MG63 (cell line): ENCODE measurements at regions not wholly inside any gene's neighbourhood (a gene's known extent, or its start where the extent isn't known, plus 50 kb on each side); places are given as distances from the start of the nearest gene placed in this dataset.
"Not testable (repeated sequence)": the region's sequence is repeated elsewhere in the genome, so short reads cannot be mapped to it uniquely, and the experiment has no call there.

ENCODE experiments used
- DNase-seq: peaks from one replicate; pipeline ENCODE4 v3.0.0-alpha.2; 2020
- H3K27me3 ChIP-seq: fragments of 250-450 bp; sonication (Bioruptor Pico); 2 replicates; pipeline ENCODE4 v1.5.1; 2020; ENCODE audit warnings: mild to moderate bottlenecking, moderate library complexity
- H3K36me3 ChIP-seq: fragments of 250-450 bp; sonication (Bioruptor Pico); 2 replicates; pipeline ENCODE4 v1.5.1; 2020; ENCODE audit warnings: mild to moderate bottlenecking, moderate library complexity
- H3K4me3 ChIP-seq: fragments of 250-450 bp; sonication (Bioruptor Pico); 2 replicates; pipeline ENCODE4 v1.5.1; 2020; ENCODE audit warnings: mild to moderate bottlenecking, moderate library complexity
- H3K9me3 ChIP-seq: fragments of 250-450 bp; sonication (Bioruptor Pico); 2 replicates; pipeline ENCODE4 v1.5.1; 2020; ENCODE audit warnings: mild to moderate bottlenecking, moderate library complexity

DNA sequence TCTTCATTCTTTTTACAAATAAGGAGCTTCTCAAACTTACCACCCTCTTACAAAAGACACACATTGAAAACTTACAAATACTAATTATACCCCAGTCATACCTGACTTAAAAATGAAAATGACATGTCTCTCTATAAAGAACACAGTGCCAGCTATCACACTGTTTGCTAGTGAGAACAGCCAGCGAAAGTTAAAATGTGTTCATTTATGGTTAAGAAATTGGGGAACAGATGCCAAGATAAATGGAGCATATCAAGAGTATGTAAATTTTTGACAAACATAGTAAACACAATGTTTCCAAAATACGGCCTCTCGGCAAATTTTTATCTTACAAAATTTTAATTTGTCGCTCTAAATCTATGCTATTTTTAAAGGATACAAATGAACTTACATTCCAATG lies 1422.9 kb downstream of the KCNT2 start:
- H3K9me3 ChIP-seq = no peaks in the 10 kb centered on the region
- no peak overlapping the region for H3K4me3 ChIP-seq
- no peak for DNase-seq
- no peaks in the 10 kb centered on the region for H3K36me3 ChIP-seq
- no peaks in the 10 kb centered on the region for H3K27me3 ChIP-seq

DNA sequence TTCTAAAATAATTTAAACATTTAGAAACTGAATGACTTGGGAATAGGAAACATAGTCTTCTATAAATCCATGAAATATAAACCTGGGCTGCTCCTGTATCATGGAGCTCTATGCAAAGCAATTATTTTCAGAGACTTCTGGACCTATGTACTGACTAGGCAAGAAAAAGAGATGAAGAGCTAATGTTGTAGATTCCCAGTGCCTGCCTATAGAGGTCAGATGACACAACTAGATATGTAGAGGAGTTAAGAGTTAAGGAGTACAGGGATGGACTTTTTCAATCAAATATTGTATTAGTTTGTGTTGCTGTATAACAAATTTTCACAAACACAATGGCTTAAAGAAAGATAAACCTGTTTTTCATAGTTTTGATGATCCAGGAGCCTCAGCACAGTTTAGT lies 1434.5 kb downstream of the KCNT2 start:
- H3K36me3 ChIP-seq = no peaks in the 10 kb centered on the region
- H3K9me3 ChIP-seq = no peaks in the 10 kb centered on the region
- no peak for DNase-seq
- H3K4me3 ChIP-seq = no peak overlapping the region
- peaks cover 3% of the 10 kb centered on the region; the same call in 1 of the 2 replicates for H3K27me3 ChIP-seq

DNA sequence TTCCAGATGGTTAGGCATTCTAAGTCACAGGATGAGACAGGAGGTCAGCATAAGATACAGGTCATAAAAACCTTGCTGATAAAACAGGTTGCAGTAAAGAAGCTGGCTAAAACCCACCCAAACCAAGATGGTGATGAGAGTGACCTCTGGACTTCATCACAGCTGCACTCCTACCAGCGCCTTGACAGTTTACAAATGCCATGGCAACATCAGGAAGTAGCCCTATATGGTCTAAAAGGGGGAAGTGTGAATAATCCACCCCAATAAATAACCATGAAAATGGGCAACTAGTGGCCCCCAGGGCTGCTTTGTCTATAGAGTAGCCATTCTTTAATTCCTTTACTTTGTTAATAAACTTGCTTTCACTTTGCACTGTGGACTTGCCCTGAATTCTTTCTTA lies 1448.4 kb downstream of the KCNT2 start:
- H3K4me3 ChIP-seq, H3K36me3 ChIP-seq, H3K9me3 ChIP-seq, DNase-seq, H3K27me3 ChIP-seq: not testable (repeated sequence)

DNA sequence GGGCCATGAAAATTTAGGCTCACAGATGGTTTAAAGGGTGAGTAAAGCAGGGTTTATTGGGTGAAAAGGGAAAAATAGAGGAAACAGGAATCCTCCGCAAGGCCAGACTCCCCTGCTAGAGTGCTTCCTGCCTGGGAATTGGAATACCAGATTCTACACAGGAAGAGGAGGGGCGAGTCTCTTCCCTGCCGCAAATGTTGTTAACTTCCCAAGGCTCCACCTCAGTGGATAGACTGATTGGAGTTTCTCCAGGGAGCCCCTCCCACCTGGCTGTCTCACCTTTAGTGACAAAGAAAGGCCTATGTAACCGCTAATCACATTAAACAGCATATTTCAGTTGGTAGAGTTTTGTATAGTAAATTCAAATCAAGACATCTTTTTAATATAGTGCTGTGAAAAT lies 1450.1 kb downstream of the KCNT2 start:
- no peaks in the 10 kb centered on the region for H3K9me3 ChIP-seq
- H3K36me3 ChIP-seq = no peaks in the 10 kb centered on the region
- H3K27me3 ChIP-seq = no peaks in the 10 kb centered on the region
- H3K4me3 ChIP-seq = no peak overlapping the region
- no peak for DNase-seq

DNA sequence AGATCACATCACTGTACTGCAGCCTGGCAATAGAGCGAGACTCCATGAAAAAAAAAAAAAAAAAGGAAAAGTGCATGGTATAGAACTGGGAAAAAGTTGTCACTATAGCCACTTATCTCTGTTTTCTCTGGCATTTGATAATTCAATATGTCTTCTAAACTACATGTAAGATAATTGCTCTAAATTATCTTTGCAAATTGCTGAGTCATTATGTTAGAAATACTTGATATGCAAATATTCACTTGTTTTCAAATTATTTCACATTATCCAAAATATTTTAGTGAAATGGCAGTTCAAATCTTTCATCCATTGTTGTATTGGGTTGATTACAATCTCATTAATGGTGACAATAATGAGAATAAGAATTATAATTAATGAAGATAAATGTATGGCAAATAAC lies 1455.1 kb downstream of the KCNT2 start:
- H3K36me3 ChIP-seq = no peaks in the 10 kb centered on the region
- no peaks in the 10 kb centered on the region for H3K27me3 ChIP-seq

DNA sequence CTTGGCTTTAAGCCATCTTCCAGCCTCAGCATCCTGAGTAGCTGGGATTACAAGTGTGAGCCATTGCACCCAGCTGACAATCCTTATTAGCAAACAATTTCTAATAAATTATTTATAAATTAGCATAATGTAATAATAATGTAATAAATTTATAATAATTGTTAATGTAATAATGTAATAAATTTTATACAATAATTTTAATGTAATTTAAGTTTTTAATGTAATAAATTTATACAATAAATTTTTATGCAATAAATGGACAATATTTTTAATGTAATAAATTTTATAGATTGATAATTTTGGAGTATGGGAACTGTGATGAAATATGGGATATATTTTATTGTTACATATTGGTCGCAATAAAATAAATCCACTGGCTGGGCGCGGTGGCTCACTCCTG lies 1457.5 kb downstream of the KCNT2 start:
- H3K27me3 ChIP-seq = no peaks in the 10 kb centered on the region
- no peak for DNase-seq
- no peaks in the 10 kb centered on the region for H3K9me3 ChIP-seq
- no peaks in the 10 kb centered on the region for H3K36me3 ChIP-seq
- H3K4me3 ChIP-seq = no peak overlapping the region

More for the DNA sequence above, 1455.1 kb downstream of the KCNT2 start:
- Histone ChIP-seq H3K4me3 (no peak overlapping the region), H3K9me3 (no peaks in the 10 kb centered on the region)
- DNase-seq = no peak

DNA sequence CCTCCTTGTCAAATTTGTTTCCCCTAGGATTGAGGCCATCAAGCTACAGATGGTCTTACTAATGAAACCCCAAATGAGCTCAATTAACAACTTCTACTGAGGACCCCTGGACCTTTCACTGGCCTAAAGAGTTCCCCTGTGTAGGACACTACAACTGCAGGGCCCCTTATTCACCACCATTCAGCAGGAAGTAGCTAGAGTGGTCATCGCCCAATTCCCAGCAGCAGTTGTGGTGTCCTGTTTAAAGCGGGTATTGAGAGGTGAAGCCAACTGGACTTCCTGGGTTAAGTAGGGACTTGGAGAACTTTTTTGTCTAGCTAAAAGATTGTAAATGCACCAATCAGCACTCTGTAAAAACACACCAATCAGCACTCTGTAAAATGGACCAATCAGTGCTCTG lies 1466.9 kb downstream of the KCNT2 start:
- H3K9me3 ChIP-seq = peaks cover 6% of the 10 kb centered on the region; the same call in 1 of the 2 replicates
- no peak for DNase-seq

DNA sequence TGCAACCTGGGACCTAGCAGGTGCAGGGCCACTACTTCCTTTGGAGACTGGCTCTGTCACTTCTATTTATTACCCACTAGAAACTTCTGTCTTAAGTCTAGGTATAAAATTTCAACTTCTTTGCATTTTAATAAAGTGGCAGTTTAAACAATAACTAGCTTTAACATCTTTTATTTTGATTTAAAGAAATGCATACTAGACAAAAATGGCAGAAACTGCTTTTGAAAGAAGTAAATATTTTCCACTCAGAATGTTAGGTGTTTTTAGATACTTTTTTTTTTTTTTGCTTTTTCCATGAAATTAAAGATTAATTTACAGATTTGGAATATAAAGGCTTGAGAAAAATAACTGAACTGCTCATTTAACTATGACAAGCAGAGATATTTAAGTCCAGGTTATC lies 1477.6 kb downstream of the KCNT2 start:
- no peak overlapping the region for H3K4me3 ChIP-seq
- no peaks in the 10 kb centered on the region for H3K27me3 ChIP-seq
- no peaks in the 10 kb centered on the region for H3K9me3 ChIP-seq
- H3K36me3 ChIP-seq = no peaks in the 10 kb centered on the region
- no peak for DNase-seq

More for the DNA sequence above, 1466.9 kb downstream of the KCNT2 start:
- Histone ChIP-seq H3K4me3 (no peak overlapping the region), H3K36me3 (no peaks in the 10 kb centered on the region), H3K27me3 (no peaks in the 10 kb centered on the region)

DNA sequence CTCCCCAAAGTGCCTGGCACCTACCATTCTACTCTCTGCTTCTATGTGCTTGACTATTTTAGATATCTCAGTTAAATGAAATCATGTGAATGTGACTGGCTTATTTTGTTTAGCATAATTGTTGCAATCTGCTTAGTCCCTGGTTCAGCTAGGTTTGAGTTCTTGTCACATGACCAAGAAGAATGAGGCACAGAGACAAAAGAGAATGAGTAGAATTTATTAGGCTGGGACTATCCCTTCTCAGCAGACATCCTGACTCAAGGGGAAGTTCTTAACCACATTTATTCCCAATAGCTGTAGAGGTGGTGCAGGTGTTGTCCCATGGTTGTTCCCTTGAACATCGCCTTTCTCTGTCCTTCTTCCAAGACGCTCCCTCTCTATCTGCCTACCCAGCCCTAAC lies 1485.7 kb downstream of the KCNT2 start:
- Histone ChIP-seq H3K4me3 (no peak overlapping the region), H3K36me3 (no peaks in the 10 kb centered on the region), H3K27me3 (no peaks in the 10 kb centered on the region), H3K9me3 (no peaks in the 10 kb centered on the region)
- DNase-seq = no peak

DNA sequence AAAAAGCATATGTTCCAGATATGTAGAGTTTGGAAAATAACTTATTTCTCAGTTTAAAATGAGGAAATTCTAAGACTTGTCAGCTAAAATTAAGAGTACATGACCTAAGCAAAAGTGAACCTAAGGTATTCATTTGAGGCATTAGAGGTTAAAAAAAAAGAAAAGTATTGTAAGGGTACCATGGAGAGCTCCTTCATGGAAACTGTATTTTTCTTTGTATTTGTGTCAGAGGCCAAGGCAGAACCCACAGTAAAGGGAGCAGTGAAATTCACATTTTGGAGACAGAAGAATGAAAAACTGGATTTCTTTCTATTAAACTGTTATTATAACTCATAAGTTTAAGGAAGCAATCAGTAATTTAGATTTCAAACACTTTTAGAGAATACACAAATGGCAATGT lies 1494.8 kb downstream of the KCNT2 start:
- Histone ChIP-seq H3K9me3 (no peaks in the 10 kb centered on the region), H3K27me3 (no peaks in the 10 kb centered on the region), H3K4me3 (no peak overlapping the region), H3K36me3 (no peaks in the 10 kb centered on the region)
- DNase-seq = no peak

DNA sequence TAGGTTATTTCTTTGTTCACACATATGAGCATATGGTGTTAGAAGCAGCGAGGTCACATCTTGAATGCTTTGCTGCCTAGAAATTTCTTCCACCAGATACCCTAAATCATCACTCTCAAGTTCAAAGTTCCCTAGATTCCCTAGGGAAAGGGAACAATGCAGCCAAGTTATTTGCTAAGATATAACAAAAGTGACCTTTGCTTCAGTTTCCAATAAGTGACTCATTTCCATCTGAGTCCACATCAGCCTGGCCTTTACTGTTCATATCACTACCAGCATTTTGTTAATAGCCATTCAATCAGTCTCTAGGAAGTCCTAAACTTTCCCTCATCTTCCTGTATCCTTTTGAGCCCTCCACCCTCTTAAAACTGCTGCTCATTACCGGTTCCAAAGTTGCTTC lies 1502.5 kb downstream of the KCNT2 start:
- no peaks in the 10 kb centered on the region; the same call in 1 of the 2 replicates for H3K27me3 ChIP-seq
- DNase-seq = no peak

DNA sequence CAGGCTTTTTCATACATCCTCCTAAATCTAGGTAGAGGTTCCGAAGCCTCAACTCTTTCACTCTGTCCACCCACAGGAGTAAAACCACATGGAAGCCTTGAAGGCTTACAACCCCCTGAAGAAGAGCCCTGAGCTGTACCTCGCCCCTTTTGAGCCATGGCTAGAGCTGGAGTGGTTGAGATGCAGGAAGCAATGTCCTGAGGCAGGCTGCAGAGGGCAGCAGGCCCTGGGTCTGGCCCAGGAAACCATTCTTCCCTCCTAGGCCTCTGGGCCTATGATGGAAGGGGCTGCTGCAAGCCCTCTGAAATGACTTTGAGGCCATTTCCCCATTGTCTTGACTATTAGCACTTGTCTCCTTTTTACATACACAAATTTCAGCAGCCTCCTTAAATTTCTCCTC lies 1503.0 kb downstream of the KCNT2 start:
- DNase-seq = no peak

More for the DNA sequence above, 1502.5 kb downstream of the KCNT2 start:
- Histone ChIP-seq H3K4me3 (no peak overlapping the region), H3K9me3 (no peaks in the 10 kb centered on the region; the same call in 1 of the 2 replicates), H3K36me3 (no peaks in the 10 kb centered on the region)

DNA sequence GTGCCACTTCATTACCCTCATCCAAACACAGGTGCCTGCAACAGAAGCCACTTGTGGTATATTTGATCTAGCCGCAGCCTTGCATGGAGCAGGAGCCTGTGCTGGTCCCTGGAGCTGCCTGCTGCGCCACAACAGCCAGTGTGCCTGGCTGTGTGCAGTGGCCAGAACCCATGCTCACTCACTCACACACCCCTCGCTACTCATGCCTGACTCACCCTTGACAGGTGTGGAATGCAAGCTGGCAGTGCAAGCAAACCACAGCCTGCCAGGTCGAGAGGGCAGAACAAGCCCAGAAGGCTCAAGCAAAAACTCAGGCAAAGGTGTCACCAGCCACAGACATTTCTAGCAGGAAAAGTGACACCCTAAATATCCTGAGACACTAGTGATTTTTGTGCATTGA lies 1510.9 kb downstream of the KCNT2 start:
- H3K9me3 ChIP-seq = no peaks in the 10 kb centered on the region
- no peaks in the 10 kb centered on the region for H3K36me3 ChIP-seq
- no peaks in the 10 kb centered on the region for H3K27me3 ChIP-seq
- DNase-seq = no peak
- H3K4me3 ChIP-seq = no peak overlapping the region

More for the DNA sequence above, 1503.0 kb downstream of the KCNT2 start:
- Histone ChIP-seq H3K4me3 (no peak overlapping the region), H3K27me3 (no peaks in the 10 kb centered on the region; the same call in 1 of the 2 replicates), H3K9me3 (no peaks in the 10 kb centered on the region; the same call in 1 of the 2 replicates), H3K36me3 (no peaks in the 10 kb centered on the region)

DNA sequence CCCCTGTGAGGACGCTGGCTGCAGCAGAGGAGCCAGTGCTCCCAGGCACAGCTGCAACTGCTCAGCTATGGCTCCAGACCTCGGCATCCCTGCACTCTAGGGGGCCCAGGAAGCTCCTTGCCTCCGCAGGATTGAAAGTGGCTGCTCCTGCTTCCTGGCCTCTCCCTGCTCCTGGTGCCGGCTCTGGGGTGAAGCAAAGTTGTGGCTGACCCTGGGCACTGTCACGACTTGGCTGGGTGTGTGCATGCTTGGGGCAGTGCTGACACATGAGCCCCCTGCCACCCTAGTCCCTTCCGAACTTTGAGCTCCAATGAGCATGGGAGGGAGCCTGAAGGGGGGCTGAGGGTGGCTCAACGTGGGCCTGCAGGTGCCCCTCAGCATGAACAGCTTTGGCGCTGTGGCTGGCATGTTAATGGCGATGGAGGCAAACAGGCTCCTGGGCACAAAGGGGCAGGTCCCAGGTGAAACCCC lies 1512.2 kb downstream of the KCNT2 start:
- Histone ChIP-seq H3K27me3 (no peaks in the 10 kb centered on the region), H3K4me3 (no peak overlapping the region), H3K9me3 (no peaks in the 10 kb centered on the region), H3K36me3 (no peaks in the 10 kb centered on the region)
- no peak for DNase-seq

DNA sequence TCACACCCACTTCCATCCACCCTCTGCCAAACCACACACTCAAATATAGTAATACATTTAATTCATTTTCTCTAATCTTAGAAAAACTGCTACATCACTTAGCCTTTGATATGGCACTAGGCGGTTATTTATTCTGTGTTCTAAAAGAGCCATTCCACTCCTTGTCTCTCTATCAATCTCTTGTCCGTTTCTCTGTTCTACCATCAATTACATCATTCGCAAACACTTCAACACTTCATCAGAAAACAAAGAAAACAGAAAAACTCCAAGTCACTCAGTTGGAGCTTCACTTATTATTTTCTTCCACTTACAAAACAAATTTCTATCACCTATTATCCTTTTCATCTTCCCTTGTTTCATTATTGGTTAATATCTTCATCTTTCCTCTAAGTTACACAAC lies 1523.0 kb downstream of the KCNT2 start:
- H3K36me3 ChIP-seq = no peaks in the 10 kb centered on the region
- no peak for DNase-seq
- H3K4me3 ChIP-seq = no peak overlapping the region
- H3K27me3 ChIP-seq = no peaks in the 10 kb centered on the region
- no peaks in the 10 kb centered on the region for H3K9me3 ChIP-seq

DNA sequence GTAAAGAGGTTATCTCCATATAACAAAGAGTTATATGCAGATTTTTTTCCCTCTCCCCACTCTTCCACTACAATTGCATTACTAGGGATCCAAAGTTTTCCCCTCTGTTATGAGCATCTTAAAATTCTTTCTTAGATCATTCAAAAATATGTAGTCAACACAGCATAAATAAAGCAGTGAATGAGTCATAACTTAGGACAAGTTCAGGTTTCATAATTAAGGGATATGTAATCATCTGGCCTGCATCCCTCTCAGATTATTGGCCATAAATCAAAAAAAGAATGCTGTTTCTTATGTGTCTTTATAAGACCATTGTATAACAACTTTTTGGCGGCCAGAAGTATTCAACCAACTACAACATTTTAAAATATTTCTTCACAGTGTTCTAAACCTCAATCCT lies 1526.1 kb downstream of the KCNT2 start:
- no peaks in the 10 kb centered on the region for H3K27me3 ChIP-seq
- H3K36me3 ChIP-seq = no peaks in the 10 kb centered on the region
- no peaks in the 10 kb centered on the region for H3K9me3 ChIP-seq
- no peak overlapping the region for H3K4me3 ChIP-seq
- no peak for DNase-seq

DNA sequence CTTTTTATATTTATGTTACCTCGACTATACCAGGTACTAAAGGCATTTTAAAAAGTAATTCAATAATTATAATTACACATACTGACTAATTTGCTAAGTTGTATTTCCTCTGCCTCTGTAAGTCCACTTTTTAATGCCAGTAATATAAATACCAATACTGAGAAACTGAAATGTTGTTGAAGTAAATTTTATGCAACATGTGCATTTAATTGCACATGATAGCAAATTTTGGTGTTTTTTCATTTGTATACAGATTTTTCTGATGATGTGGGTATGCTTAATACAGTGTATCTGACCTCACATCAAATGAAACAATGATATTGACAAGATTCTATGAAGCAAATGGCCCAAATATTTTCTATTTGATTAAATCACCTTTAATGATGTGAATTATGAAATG lies 1531.6 kb downstream of the KCNT2 start:
- Histone ChIP-seq H3K4me3 (no peak overlapping the region), H3K9me3 (no peaks in the 10 kb centered on the region), H3K36me3 (no peaks in the 10 kb centered on the region), H3K27me3 (no peaks in the 10 kb centered on the region)
- no peak for DNase-seq

DNA sequence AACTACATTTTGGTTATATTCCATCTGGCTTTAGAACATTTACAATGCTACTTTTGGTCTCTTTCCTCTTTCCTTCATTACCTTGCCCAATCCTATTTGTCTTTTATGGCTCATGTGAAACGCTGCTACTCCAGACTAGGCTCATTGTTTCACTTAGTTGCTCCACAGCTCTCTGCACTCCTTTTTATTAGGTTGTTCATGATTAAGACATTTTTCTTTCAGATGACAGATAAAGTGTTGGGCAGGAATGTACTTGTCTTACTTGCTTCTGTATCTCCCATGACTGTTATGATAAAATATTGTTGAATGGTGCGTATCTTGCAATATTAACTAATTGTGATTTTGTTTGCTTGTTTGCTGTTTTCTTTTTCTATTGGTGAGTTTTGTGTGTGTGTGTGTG lies 1532.3 kb downstream of the KCNT2 start:
- DNase-seq = no peak
- H3K36me3 ChIP-seq = no peaks in the 10 kb centered on the region
- H3K9me3 ChIP-seq = no peaks in the 10 kb centered on the region
- H3K4me3 ChIP-seq = no peak overlapping the region
- H3K27me3 ChIP-seq = no peaks in the 10 kb centered on the region

DNA sequence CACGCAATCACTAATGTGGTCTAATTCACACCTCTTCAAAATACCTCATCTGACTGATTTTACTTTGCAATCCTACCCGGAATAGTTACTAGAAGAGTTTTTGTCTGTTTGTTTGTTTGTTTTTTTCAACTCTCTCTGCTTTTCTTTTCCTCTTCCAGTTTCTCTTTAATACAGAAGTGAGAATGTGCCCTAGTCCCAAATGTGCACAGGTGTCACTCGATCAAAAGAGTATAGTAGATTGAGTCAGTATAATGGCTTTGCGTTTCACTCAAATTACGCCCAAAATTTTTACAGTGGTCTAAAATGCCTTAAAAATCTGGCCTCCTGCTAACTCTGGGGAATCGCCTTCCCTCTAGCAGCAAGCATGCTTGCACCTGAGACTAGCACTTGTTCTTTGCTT lies 1536.8 kb downstream of the KCNT2 start:
- no peaks in the 10 kb centered on the region for H3K27me3 ChIP-seq
- H3K9me3 ChIP-seq = no peaks in the 10 kb centered on the region
- H3K36me3 ChIP-seq = no peaks in the 10 kb centered on the region
- DNase-seq = no peak
- H3K4me3 ChIP-seq = no peak overlapping the region
